Embryonic facial prominence (tissue), 1 donor: ENCODE measurements at regions not wholly inside any gene's neighbourhood (a gene's known extent, or its start where the extent isn't known, plus 50 kb on each side); places are given as distances from the start of the nearest gene placed in this dataset.
"Not testable (repeated sequence)": the region's sequence is repeated elsewhere in the genome, so short reads cannot be mapped to it uniquely, and the experiment has no call there.

Experiments used
- DNase-seq: peaks from one replicate; pipeline ENCODE4 v3.0.0-alpha.2; 2016; ENCODE audit errors: extremely low spot score

DNA sequence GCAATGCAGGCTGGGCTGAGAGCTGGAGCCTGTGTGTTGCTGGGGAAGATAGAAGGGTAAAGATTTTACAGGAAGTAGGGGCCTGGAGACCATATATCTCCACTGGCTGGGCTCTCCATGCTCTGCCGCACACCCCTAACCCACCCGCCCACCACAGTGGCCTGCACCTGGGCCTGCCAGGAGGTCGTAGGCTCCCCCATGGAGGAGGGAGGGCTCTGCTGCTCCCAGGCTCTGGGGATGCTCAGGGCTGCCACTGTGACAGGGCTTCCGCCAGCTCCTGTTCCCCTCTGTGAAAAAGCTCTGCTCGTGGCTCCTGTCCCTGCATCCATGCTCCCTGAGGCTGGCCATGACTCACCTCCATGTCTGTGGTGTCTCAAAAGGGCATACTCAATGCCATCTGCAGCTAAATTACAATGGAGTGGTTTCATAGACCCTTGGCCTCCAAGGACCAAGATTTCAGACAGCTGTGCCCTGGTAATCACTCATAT, 106.0 kb downstream of the CXCL12 start:
- no peak for DNase-seq

GRCh38 chr10:44268435-44268948, 116.4 kb downstream of the CXCL12 start:
- not testable (repeated sequence) for DNase-seq

GRCh38 chr10:44267007-44267406, 117.9 kb downstream of the CXCL12 start:
- DNase-seq = no peak

DNA sequence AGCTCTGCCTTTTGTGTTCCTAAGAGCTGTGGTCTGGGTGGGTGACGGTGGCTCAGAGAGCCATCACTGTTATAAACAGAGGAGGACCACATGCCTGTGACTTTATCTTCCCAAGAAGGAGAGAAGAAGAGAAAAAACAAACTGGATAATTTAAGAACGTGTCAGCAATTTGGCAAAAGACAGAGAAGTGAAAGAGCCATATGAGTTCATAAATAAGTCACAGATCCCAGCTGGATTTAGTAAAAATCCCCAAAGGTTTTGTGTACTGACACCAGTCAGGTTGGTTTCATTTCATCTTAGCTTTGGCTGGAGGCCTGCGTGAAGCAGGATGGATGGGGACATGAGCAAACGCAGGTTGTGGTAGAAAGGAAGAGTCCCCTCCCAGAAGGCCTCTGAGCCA, 120.7 kb downstream of the CXCL12 start:
- no peak for DNase-seq

DNA sequence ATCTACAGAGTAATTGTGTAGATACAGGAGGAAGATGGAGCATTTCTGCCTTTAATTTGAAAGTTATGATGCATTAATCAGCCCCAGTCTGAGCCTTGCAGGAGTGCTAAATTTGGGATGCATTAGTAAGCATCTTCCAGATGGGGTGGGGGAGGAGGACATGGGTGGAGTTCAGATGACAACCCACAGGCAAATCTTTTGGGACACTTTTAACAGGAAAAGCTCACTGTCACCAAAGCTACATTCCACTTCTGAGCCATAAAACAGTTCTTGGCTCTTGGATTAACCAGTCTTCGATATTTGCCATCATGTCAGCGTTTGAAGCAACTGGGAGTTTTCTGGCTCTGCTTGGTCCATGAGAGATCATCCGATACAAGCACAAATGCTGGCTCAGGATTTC, 121.1 kb downstream of the CXCL12 start:
- DNase-seq = no peak

DNA sequence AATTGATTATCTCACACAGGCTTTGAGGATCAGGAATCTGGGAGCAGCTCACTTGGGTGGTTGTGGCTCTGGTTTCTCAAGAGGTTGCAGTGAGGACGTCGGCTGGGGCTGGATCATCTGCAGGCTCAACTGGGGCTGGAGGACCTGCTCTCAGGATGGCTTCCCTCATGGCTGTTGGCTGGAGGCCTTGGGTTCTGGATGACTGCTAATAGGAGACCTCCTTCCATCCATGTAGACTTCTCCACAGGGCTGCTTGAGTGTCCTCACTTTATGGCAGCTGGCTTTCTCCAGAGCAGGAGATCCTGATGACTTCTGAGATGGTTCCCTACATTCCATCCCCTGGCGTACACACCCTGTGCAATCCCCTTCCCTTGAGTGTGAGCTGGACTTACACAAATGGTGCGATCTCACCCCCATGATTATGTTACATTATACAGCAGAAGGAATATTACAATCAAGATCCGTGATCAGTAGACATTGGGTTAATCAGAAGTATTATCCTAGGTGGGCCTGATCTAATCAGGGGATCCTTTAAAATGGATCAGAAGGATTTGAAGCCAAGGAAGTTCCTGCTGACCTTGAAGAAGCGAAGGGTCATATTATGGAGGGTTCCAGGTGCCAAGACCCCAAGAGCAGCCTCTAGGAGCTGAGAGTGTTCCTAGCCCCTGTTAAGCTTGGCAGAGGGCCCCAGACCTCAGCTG, 122.2 kb downstream of the CXCL12 start:
- DNase-seq = no peak

GRCh38 chr10:44261710-44262455, 123.0 kb downstream of the CXCL12 start:
- no peak for DNase-seq

DNA sequence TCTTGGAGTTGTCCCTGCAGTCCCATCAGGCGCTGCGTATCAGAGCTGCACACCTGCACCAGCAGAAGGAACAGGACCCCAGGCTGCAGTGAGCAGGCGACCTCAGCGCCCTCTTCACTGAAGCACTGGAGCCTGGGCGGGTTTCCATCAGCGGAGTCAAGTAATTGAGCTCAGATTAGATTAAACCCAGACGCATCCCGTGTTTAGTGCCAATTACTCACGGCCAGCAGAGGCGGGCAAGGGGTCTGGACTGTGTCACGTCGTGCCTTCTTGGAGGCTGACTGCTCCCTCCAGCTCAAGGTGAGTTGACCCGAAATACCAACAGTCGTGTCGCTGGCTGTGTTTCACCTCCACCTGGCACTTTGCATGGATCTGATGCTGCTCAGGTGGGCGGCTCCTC, 123.6 kb downstream of the CXCL12 start:
- no peak for DNase-seq

GRCh38 chr10:44260286-44260928, 124.5 kb downstream of the CXCL12 start:
- no peak for DNase-seq

DNA sequence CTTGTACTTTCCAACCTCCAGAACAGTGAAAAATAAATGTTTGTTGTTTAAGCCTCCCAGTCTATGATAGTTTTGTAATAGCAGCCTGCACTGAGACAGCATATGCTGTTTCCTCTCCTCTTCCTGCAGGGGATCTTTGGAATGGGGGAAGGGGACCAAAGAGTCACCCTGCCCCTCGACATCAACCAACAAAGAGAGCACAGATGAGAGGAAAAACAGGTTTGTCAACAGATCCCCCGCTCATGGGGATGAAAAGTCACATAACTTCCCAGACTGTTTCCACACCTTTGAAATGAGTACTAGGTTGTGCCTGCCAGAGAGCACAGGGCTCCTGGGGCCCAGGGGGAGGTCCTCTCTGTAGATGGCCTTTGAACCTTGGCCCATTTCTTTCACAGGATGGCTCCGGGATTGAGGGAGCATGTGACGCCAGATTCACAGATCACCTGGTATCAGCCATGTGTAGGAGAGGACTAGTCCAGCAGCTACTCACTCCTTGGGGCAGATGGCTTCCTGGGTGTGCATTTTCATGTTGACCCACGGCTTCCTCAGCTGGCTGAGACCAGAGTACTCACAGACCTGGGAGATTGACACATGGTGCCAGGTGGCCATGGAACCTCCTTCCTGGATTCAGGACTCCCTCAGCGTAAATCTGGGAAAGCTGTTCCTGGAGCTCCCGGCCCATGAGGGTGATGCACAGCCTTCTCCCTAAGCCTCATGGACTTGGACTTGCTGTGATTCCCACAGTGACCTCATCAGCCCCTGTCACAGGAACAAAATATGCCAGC, 125.6 kb downstream of the CXCL12 start:
- DNase-seq = no peak

- no peak for DNase-seq
Observed at GRCh38 chr10:44258460-44259089, 126.3 kb downstream of the CXCL12 start.

DNA sequence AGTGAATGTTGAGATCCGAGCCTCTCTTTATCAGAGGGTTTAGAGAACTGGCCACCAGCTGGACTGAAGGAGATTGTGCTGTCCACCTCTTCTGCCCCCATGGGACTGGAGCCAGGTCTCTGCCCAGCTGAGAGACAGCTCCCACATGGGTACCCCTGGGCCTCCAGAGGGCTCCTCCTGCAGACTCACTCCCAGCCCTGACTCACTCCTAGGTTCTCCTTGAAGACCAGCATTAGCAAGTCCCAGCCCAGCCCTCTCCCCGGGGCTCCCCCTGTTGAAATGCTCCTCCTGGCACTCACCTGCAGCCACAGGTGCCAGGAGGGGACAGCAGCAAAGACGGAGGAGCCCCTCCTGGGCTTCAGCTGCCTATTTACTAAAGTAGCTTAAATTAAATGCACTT, 126.9 kb downstream of the CXCL12 start:
- DNase-seq = no peak

DNA sequence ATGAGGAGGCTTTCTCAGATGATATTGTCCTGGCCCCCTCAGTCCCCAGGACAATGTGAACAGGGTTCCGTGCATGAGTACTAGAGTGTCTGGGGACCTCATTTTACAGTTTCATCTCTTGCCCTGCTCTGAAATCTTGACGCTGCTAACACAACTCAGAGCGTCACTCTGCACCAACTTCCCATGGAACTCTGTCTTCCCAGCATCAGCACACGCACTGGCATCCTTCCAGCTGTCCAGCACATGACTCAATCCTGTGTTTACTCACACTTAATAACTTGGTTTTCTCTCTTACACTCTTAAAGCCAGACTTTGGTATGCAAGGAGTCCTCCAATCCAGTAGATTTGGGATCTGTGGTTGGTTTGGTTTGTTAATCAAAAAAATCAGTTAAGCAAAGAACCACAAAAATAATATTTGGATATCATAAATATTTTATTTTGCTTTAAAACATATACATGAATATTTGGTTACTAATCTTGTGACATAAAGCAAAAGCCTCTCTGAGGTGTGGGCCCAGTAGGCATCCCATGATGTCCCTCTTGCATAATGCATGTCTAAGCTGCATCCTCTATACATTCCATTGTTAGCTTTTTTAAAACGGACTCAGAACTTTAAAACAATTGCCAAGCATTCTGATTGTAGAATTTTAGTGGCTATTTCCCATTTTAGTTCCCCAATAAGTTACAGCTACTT, 131.0 kb downstream of the CXCL12 start:
- no peak for DNase-seq

DNA sequence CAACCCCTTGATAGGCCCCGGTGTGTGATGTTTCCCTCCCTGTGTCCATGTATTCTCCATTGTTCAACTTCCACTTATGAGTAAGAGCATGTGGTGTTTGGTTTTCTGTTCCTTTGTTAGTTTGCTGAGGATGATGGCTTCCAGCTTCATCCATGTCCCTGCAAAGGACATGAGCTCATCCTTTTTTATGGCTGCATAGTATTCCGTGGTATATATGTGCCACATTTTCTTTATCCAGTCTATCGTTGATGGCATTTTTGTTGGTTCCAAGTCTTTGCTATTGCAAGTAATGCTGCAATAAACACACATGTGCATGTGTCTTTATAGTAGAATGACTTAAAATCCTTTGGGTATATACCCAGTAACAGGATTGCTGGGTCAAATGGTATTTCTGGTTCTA, 132.3 kb downstream of the CXCL12 start:
- not testable (repeated sequence) for DNase-seq

DNA sequence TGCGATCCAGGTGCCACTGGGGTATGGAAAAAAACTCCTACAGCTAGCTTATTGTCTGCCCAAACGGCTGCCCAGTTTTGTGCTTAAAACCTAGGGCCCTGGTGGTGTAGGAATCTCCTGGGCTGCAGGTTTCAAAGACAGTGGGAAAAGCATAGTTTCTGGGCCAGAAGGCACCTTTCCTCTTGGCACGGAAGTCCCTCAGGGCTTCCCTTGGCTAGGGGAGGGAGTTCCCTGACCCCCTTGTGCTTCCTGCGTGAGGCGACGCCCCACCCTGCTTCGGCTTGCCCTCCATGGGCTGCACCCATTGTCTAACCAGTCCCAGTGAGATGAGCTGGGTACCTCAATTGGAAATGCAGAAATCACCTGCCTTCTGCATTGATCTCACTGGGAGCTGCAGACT, 135.0 kb downstream of the CXCL12 start:
- DNase-seq = not testable (repeated sequence)

DNA sequence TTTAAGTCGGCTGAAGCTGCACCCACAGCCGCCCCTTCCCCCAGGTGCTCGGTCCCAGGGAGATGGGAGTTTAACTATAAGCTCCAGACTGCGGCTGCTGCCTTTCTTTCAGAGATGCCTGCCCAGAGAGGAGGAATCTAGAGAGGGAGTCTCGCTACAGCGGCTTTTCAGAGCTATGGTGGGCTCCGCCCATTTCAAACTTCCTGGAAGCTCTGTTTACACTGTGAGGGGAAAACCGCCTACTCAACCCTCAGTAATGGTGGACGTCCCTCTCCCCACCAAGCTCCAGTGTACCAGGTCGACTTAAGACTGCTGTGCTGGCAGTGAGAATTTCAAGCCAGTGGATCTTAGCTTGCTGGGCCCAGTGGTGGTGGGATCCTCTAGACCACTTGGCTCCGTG, 135.4 kb downstream of the CXCL12 start:
- no peak for DNase-seq

GRCh38 chr10:44246700-44247099, 138.2 kb downstream of the CXCL12 start:
- not testable (repeated sequence) for DNase-seq

- not testable (repeated sequence) for DNase-seq
Observed at GRCh38 chr10:44246287-44246686, 138.6 kb downstream of the CXCL12 start.

DNA sequence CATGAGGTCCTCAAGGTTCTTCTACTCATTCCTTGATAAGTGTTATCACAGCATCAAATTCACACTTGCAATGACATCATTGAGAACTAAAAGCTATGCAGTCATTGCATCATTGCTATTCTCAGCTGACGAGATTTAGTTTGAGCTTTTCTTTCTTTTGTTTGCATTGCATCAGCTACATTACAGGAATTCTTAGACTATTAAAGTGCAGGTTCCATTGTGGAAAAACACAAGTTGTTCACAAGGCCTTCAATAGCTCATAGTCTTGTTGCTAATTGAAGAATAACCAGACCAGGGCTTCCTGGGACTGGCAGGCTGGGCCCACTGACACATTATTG, 139.3 kb downstream of the CXCL12 start:
- no peak for DNase-seq

- no peak for DNase-seq
Observed at GRCh38 chr10:44244745-44245600, 139.9 kb downstream of the CXCL12 start.
